Epithelial cell of esophagus (primary cell): ENCODE measurements at regions not wholly inside any gene's neighbourhood (a gene's known extent, or its start where the extent isn't known, plus 50 kb on each side); places are given as distances from the start of the nearest gene placed in this dataset.
A peak's percentile ranks its signal among the peaks of the same experiment; 100 is the strongest.

Experiments used
- DNase-seq: peaks from one replicate; pipeline ENCODE4 v3.0.0; 2010; ENCODE audit warnings: low read depth
- H3K4me3 ChIP-seq: 2 replicates; pipeline ENCODE4 v1.5.1; 2011; ENCODE audit warnings: mild to moderate bottlenecking, low read length, control low read depth
- TF ChIP-seq, protein P1 (sequence below): IDR thresholded peaks from 2 replicates; pipeline ENCODE4 v1.5.1; 2011; ENCODE audit warnings: low read depth, mild to moderate bottlenecking, low read length, control low read depth, inconsistent platforms; ENCODE audit not compliant: insufficient read depth; ENCODE audit errors: missing control alignments

DNA sequence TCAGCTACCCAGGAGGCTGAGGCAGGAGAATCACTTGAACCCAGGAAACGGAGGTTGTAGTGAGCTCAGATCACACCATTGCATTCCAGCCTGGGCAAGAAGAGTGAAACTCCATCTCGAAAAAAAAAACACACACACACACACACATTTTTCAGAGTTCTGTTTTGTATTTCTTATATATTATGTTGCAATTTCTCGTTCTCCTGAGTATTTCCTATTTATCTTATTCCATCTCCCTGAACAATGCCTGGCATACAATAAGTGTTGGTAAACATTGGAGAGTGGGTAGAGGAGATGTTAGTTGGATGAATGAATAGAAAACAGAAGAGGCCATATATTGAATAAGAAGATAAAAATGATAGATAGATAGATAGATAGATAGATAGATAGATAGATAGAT lies 167.8 kb upstream of the CDH5 start:
- TF ChIP-seq, protein P1, sequence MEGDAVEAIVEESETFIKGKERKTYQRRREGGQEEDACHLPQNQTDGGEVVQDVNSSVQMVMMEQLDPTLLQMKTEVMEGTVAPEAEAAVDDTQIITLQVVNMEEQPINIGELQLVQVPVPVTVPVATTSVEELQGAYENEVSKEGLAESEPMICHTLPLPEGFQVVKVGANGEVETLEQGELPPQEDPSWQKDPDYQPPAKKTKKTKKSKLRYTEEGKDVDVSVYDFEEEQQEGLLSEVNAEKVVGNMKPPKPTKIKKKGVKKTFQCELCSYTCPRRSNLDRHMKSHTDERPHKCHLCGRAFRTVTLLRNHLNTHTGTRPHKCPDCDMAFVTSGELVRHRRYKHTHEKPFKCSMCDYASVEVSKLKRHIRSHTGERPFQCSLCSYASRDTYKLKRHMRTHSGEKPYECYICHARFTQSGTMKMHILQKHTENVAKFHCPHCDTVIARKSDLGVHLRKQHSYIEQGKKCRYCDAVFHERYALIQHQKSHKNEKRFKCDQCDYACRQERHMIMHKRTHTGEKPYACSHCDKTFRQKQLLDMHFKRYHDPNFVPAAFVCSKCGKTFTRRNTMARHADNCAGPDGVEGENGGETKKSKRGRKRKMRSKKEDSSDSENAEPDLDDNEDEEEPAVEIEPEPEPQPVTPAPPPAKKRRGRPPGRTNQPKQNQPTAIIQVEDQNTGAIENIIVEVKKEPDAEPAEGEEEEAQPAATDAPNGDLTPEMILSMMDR = no peak
- DNase-seq = no peak
- H3K4me3 ChIP-seq = no peak overlapping the region

DNA sequence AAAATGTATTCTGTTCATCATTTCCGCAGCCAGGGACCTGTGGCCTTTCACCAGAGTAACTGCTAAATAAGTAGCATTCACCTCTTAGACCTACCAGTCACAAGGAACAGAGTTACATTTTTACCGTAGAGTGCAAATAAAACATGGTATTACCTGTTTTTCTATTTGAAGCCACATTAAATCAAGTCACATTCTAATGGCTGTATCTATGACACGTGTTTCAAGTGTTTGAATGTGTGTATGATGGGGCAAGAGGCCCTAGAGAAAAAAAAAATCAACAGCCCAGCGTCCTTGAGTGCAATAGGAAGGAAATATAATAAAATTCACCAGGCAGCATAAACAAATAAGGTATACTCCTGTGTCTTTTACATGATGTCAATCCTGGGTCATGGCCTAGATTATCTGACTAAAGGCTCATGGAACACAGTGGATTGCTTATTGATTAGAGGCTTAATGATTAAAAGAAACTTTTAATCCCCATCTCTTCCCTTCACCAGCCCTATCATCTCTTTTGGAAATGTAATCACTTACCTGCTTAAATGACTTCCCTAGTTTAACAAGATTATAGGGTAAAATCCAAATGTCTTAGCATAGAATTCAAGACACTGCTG lies 168.7 kb upstream of the CDH5 start:
- DNase-seq = no peak
- TF ChIP-seq, protein P1 = no peak
- H3K4me3 ChIP-seq = no peak overlapping the region

DNA sequence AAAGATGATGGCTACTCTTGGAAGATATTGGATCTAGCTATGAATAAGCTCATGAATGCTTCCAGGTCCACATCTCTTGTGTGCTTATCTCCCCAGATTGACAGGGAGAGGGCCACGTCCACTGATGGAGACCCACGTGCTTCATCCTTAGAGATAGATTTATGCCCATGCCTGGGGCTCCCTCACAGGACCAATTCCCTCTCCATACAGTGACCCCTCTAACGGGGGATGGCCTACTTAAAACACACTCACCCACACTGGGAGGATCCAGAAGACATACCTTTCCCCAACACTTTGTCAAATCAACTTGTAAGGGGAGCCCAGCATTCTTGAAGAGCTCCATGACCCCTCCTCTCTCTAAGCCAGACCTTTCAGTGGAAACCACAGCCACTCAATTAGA lies 169.7 kb upstream of the CDH5 start:
- TF ChIP-seq, protein P1 = no peak
- no peak for DNase-seq
- H3K4me3 ChIP-seq = no peak overlapping the region

DNA sequence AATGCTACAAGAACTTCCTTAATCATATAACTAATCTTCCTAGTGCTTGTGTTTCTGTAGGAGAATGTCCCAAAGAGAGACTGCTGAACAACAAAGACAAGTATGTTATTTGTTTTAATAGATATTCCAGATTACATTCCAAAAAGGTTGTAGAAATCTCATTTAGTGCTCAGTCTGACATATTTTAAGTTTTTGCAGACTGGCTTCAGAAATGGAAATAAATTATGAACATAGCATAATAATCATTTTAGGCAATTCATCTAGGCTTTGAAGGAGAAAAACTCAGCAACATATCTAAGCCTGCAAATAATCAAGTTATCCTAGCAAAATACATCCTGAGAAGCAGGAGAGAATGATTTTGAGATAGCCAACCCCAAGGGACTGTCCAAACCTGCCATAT lies 171.6 kb upstream of the CDH5 start:
- H3K4me3 ChIP-seq = no peak overlapping the region
- no peak for DNase-seq
- TF ChIP-seq, protein P1 = no peak

DNA sequence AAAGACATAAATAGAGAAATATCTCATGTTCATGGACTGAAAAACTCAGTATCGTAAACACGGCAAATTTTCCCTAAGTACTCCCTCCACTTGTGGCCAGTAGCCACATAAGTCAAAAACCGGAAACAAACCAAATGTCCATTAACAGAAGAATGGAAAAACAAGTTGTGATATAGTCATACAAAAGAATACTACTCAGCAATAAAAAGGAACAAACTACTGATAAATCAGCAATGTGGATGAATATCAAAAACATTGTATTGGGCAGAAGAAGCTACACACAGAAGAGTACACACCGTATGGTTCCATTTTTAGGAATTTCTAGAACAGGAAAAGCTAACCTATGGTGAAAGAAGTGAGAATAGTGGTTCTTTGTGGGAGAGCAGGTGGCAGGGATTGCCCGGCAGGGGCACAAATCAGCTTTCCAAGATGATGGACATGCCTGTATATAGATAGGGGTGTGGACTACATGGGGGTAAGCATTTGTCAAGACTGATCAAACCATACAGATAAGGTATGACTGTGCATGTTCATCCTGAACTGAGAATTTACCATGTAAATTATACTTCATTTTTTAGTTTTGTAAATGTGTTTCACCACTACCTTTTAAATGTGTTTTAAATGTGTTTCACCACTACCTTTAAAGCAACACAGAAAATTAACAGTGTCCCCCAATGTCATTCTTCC lies 172.8 kb upstream of the CDH5 start:
- TF ChIP-seq, protein P1 = no peak
- no peak overlapping the region for H3K4me3 ChIP-seq
- no peak for DNase-seq

DNA sequence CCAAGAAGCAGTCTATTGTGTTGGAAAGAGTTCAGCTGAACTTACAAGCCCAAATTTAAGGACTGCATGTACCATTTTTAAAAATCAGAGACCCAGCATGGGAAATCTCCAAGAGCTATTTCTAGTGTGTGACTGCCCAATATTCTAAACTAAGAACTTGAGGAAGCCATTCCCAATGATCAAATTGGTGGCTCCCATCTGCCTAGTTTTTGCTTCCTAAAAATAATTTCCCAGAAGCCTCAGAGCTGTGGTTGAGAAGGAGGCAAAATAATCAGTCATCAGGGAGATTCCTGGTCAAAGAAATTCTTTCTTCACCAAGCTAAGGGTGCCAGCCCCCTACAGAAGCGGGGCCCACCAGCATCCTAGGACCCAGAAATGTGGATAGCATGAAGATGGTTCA lies 176.1 kb upstream of the CDH5 start:
- DNase-seq = no peak
- TF ChIP-seq, protein P1 = no peak
- H3K4me3 ChIP-seq = no peak overlapping the region

DNA sequence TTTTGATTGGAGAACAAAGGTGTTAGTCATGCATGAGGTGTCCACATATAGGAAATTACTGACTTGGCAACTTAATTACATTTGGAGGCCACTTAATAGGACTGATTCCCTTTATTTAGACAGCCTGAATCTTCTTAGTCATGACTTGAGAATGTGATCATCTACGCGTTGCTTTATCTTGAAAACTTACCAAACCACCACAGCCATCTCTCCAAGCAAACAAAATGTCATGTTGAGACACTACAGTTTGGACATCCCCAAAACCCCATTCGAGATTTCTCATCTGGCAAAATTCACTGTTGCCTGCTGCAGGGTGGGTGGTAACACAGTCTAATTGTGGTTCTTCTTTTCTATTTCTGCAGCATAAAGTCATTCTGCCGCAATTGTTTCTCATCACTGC lies 176.5 kb upstream of the CDH5 start:
- no peak overlapping the region for H3K4me3 ChIP-seq
- DNase-seq = peak; percentile 83
- TF ChIP-seq, protein P1 = no peak
